SK-N-SH treated with all-trans-retinoic acid at 6 μM for 48 hours (cell line): ENCODE measurements at regions not wholly inside any gene's neighbourhood (a gene's known extent, or its start where the extent isn't known, plus 50 kb on each side); places are given as distances from the start of the nearest gene placed in this dataset.

Experiments
- ATAC-seq: fragments of 200-7000 bp; cut with Tn5 transposase; 3 replicates; pipeline ENCODE4 v1.9.1; 2020; ENCODE audit warnings: mild to moderate bottlenecking, moderate library complexity
- ARNTL ChIP-seq: fragments of 450-650 bp; formaldehyde crosslinking; IDR thresholded peaks from 2 replicates; pipeline ENCODE4 v1.5.0; 2020; ENCODE audit warnings: low read depth, mild to moderate bottlenecking, moderate library complexity, borderline replicate concordance
- CREB5 ChIP-seq: fragments of 250-450 bp; sonication (Bioruptor Pico); IDR thresholded peaks from 2 replicates; pipeline ENCODE4 v1.5.1; 2020; ENCODE audit warnings: low read depth, mild to moderate bottlenecking, moderate library complexity
- CSDC2 ChIP-seq: fragments of 250-450 bp; sonication (Bioruptor Pico); IDR thresholded peaks from 2 replicates; pipeline ENCODE4 v1.5.0; 2020; ENCODE audit warnings: mild to moderate bottlenecking, moderate library complexity
- CSRNP3 ChIP-seq: fragments of 250-450 bp; sonication (Bioruptor Pico); IDR thresholded peaks from 2 replicates; pipeline ENCODE4 v1.5.1; 2021; ENCODE audit warnings: mild to moderate bottlenecking, moderate library complexity
- ESRRG ChIP-seq: fragments of 250-450 bp; sonication (Bioruptor Pico); IDR thresholded peaks from 2 replicates; pipeline ENCODE4 v1.6.1; 2021; ENCODE audit warnings: mild to moderate bottlenecking
- GLIS3 ChIP-seq: fragments of 250-450 bp; sonication (Bioruptor Pico); IDR thresholded peaks from 2 replicates; pipeline ENCODE4 v1.5.0; 2020; ENCODE audit warnings: mild to moderate bottlenecking, moderate library complexity
- ISL1 ChIP-seq: fragments of 250-450 bp; sonication (Bioruptor Pico); IDR thresholded peaks from 2 replicates; pipeline ENCODE4 v2.1.2; 2022; ENCODE audit warnings: mild to moderate bottlenecking, moderate library complexity
- PATZ1 ChIP-seq: fragments of 250-450 bp; sonication (Bioruptor Pico); IDR thresholded peaks from 2 replicates; pipeline ENCODE4 v1.8.0; 2020; ENCODE audit warnings: mild to moderate bottlenecking, moderate library complexity, borderline replicate concordance
- POU6F1 ChIP-seq: fragments of 250-450 bp; sonication (Bioruptor Pico); IDR thresholded peaks from 2 replicates; pipeline ENCODE4 v1.8.0; 2021; ENCODE audit warnings: low read depth, mild to moderate bottlenecking, moderate library complexity, borderline replicate concordance
- PPARA ChIP-seq: fragments of 250-450 bp; sonication (Bioruptor Pico); IDR thresholded peaks from 2 replicates; pipeline ENCODE4 v1.5.0; 2020; ENCODE audit warnings: mild to moderate bottlenecking, borderline replicate concordance
- SNAI2 ChIP-seq: fragments of 250-450 bp; sonication (Bioruptor Pico); IDR thresholded peaks from 2 replicates; pipeline ENCODE4 v1.5.0; 2020; ENCODE audit warnings: mild to moderate bottlenecking, moderate library complexity
- TCF4 ChIP-seq: fragments of 250-450 bp; sonication (Bioruptor Pico); IDR thresholded peaks from 2 replicates; pipeline ENCODE4 v1.8.0; 2021; ENCODE audit warnings: mild to moderate bottlenecking, moderate library complexity, borderline replicate concordance
- TSHZ2 ChIP-seq: fragments of 250-450 bp; sonication (Bioruptor Pico); IDR thresholded peaks from 2 replicates; pipeline ENCODE4 v1.5.0; 2020; ENCODE audit warnings: mild to moderate bottlenecking, moderate library complexity
- ZC3H10 ChIP-seq: fragments of 250-450 bp; sonication (Bioruptor Pico); IDR thresholded peaks from 2 replicates; pipeline ENCODE4 v1.5.1; 2021; ENCODE audit warnings: mild to moderate bottlenecking, moderate library complexity
- ZFP30 ChIP-seq: fragments of 450-650 bp; formaldehyde crosslinking; IDR thresholded peaks from 2 replicates; pipeline ENCODE4 v1.5.0; 2022; ENCODE audit warnings: mild to moderate bottlenecking, moderate library complexity
- ZNF565 ChIP-seq: fragments of 450-650 bp; formaldehyde crosslinking; conservative IDR thresholded peaks from 2 replicates; pipeline ENCODE4 v1.5.0; 2020; ENCODE audit warnings: low read depth, mild to moderate bottlenecking, moderate library complexity
- ZNF8 ChIP-seq: fragments of 450-650 bp; formaldehyde crosslinking; IDR thresholded peaks from 2 replicates; pipeline ENCODE4 v1.5.0; 2020; ENCODE audit warnings: mild to moderate bottlenecking, moderate library complexity

DNA sequence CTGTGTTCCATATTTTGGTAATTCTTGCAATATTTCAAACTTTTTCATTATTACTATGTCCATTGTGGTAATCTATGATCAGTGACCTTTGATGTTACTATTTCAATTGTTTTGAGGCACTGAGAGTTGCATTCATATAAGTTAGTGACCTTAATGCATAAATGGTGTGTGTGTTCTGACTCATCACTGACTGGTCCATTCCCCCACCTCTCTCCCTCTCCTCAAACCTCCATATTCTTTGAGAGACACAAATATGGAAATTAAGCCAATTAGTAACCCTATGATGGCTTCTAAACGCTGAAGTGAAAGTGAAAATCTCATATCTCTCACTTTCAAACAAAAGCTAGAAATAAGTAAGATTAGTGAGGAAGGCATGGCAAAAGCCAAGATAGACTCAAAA, 739.6 kb downstream of the CCSER2 start:
- ATAC-seq = no peak

DNA sequence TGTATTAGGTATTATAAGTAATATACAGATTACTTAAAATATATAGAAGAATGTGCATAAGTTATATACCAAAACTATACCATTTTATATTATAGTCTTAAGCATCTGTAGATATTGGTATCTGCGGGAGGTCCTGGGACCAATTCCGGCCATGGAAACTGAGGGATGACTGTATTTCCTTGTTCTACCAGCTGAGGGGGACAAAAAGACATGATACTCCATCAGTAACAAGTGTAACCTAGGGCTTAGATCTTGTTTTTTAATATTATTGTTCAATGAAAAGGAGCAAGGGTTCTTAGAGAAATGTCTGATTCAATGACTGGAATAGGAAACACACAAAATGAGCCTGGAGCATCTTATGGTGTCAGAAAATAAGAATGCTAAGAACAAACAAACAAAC, 752.5 kb downstream of the CCSER2 start:
- TF ChIP-seq CSDC2 (CRISPR knock-in tag) = no peak
- TF ChIP-seq ZNF8 = no peak
- no peak for TF ChIP-seq GLIS3
- TF ChIP-seq POU6F1 (CRISPR knock-in tag) = no peak
- TF ChIP-seq PPARA = no peak
- no peak for TF ChIP-seq ARNTL (CRISPR knock-in tag)
- no peak for TF ChIP-seq PATZ1 (CRISPR knock-in tag)
- TF ChIP-seq CREB5 = no peak
- no peak for TF ChIP-seq ISL1 (CRISPR knock-in tag)
- TF ChIP-seq TCF4 (CRISPR knock-in tag) = no peak
- TF ChIP-seq SNAI2 (CRISPR knock-in tag) = no peak
- no peak for TF ChIP-seq ZFP30 (CRISPR knock-in tag)
- no peak for TF ChIP-seq TSHZ2 (CRISPR knock-in tag)
- TF ChIP-seq, all 23 proteins: peak for 0
- no peak for ATAC-seq

More for the DNA sequence above, 739.6 kb downstream of the CCSER2 start:
- TF ChIP-seq CREB5 (no peak), ZNF565 (CRISPR knock-in tag) (no peak), ZNF8 (no peak), ESRRG (no peak), ISL1 (CRISPR knock-in tag) (no peak), ZC3H10 (CRISPR knock-in tag) (no peak), CSRNP3 (CRISPR knock-in tag) (no peak), POU6F1 (CRISPR knock-in tag) (no peak), CSDC2 (CRISPR knock-in tag) (no peak)
